HCT116 (cell line): ENCODE measurements at regions not wholly inside any gene's neighbourhood (a gene's known extent, or its start where the extent isn't known, plus 50 kb on each side); places are given as distances from the start of the nearest gene placed in this dataset.

ENCODE experiments used
- EZH2 ChIP-seq: fragments of 200-600 bp; sonication (generic); IDR thresholded peaks from 2 replicates; pipeline ENCODE4 v1.6.1; 2017; ENCODE audit warnings: antibody characterized with exemption, mixed run types
- POLR2A ChIP-seq: IDR thresholded peaks from 2 replicates; pipeline ENCODE4 v1.7.0; 2011; ENCODE audit warnings: borderline replicate concordance; ENCODE audit not compliant: insufficient read depth, insufficient read length; ENCODE audit errors: extremely low read depth
- TF ChIP-seq, protein P1 (sequence below), 3 experiments: fragments of 200-600 bp in 1 of 3; sonication (generic) in 1 of 3; IDR thresholded peaks in 2 of 3; conservative IDR thresholded peaks in 1 of 3; 2 replicates each; pipeline ENCODE4 v1.5.1; 2012 to 2017; ENCODE audit warnings: low read depth in 2 of 3, low read length in 2 of 3, antibody characterized with exemption in 1 of 3, borderline replicate concordance in 1 of 3, control low read depth in 1 of 3, mild to moderate bottlenecking in 1 of 3, mixed read lengths in 1 of 3, mixed run types in 1 of 3, moderate library complexity in 1 of 3; ENCODE audit not compliant: insufficient read depth in 1 of 3

GRCh38 chr4:158018831-158019230, 154.0 kb downstream of the GASK1B start:
- TF ChIP-seq, protein P1, sequence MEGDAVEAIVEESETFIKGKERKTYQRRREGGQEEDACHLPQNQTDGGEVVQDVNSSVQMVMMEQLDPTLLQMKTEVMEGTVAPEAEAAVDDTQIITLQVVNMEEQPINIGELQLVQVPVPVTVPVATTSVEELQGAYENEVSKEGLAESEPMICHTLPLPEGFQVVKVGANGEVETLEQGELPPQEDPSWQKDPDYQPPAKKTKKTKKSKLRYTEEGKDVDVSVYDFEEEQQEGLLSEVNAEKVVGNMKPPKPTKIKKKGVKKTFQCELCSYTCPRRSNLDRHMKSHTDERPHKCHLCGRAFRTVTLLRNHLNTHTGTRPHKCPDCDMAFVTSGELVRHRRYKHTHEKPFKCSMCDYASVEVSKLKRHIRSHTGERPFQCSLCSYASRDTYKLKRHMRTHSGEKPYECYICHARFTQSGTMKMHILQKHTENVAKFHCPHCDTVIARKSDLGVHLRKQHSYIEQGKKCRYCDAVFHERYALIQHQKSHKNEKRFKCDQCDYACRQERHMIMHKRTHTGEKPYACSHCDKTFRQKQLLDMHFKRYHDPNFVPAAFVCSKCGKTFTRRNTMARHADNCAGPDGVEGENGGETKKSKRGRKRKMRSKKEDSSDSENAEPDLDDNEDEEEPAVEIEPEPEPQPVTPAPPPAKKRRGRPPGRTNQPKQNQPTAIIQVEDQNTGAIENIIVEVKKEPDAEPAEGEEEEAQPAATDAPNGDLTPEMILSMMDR (IDR thresholded peaks at IDR 0.05 in 2 of 3, conservative IDR thresholded peaks at IDR 0.05 in 1 of 3; ENCODE audit: borderline replicate concordance in 1 of 3, insufficient read depth in 1 of 3, low read depth in 2 of 3, low read length in 2 of 3) = no peak
- TF ChIP-seq EZH2 (no peak), POLR2A (no peak)
